ENCODE measurements at regions not wholly inside any gene's neighbourhood (a gene's known extent, or its start where the extent isn't known, plus 50 kb on each side); places are given as distances from the start of the nearest gene placed in this dataset.

- Histone ChIP-seq H3K36me3 (no peaks in the 10 kb centered on the region), H3K4me3 (no peak overlapping the region), H3K9me3 (no peaks in the 10 kb centered on the region), H3K27ac (no peak overlapping the region), H3K4me1 (no peaks in the 10 kb centered on the region), H3K27me3 (no peaks in the 10 kb centered on the region)
- WGBS (ENCODE audit: insufficient coverage, low coverage, low lambda C conversion rate, missing lambda C conversion rate), result no CpG with 5 or more reads among the region's 3 CpGs
- ATAC-seq, result peak in 2 of 4 donors; percentile 18 to 33
- no peak for TF ChIP-seq POLR2A (IDR thresholded peaks at IDR 0.05)
- TF ChIP-seq CTCF (IDR thresholded peaks at IDR 0.05), result no peak
- intact Hi-C loops (cut with DNase I), result no loop called here
- DNase-seq, result no peak
Measured at GRCh38 chr7:113292105-113292504, 173.8 kb upstream of the SMIM30 start.

GRCh38 chr7:113291058-113291457 is 172.7 kb upstream of the SMIM30 start:
- Histone ChIP-seq H3K4me3 (no peak overlapping the region), H3K9me3 (no peaks in the 10 kb centered on the region), H3K4me1 (no peaks in the 10 kb centered on the region), H3K27me3 (no peaks in the 10 kb centered on the region), H3K27ac (no peak overlapping the region), H3K36me3 (no peaks in the 10 kb centered on the region)
- no peak for ATAC-seq
- DNase-seq, result no peak
- TF ChIP-seq POLR2A (IDR thresholded peaks at IDR 0.05), result no peak
- TF ChIP-seq CTCF (IDR thresholded peaks at IDR 0.05), result no peak
- intact Hi-C loops (cut with DNase I), result no loop called here
- WGBS (ENCODE audit: insufficient coverage, low coverage, low lambda C conversion rate, missing lambda C conversion rate), result 83% methylated on average over 3 of the region's 9 CpGs

- Histone ChIP-seq H3K27ac (no peak overlapping the region), H3K36me3 (no peaks in the 10 kb centered on the region), H3K27me3 (no peaks in the 10 kb centered on the region), H3K9me3 (no peaks in the 10 kb centered on the region), H3K4me3 (no peak overlapping the region), H3K4me1 (no peaks in the 10 kb centered on the region)
- intact Hi-C loops (cut with DNase I), result no loop called here
- DNase-seq (no peak), ATAC-seq (peak; percentile 27 to 79 (median 68))
- TF ChIP-seq CTCF (IDR thresholded peaks at IDR 0.05) (peak in 3 of 4 donors; percentile 19 to 43 (median 31)), POLR2A (IDR thresholded peaks at IDR 0.05) (no peak)
- WGBS (ENCODE audit: insufficient coverage, low coverage, low lambda C conversion rate, missing lambda C conversion rate), result 26% methylated on average over 4 of the region's 4 CpGs
Measured at GRCh38 chr7:113289140-113289740, 170.9 kb upstream of the SMIM30 start.

GRCh38 chr7:113285411-113285810 is 167.1 kb upstream of the SMIM30 start:
- ATAC-seq (no peak), DNase-seq (no peak)
- no peak overlapping the region for H3K4me3 ChIP-seq
- no peaks in the 10 kb centered on the region for H3K27me3 ChIP-seq
- intact Hi-C loops (cut with DNase I), result no loop called here
- no peak overlapping the region for H3K27ac ChIP-seq
- no peaks in the 10 kb centered on the region for H3K4me1 ChIP-seq
- H3K9me3 ChIP-seq, result no peaks in the 10 kb centered on the region
- WGBS (ENCODE audit: insufficient coverage, low coverage, low lambda C conversion rate, missing lambda C conversion rate), result 55% methylated on average over 3 of the region's 3 CpGs
- no peaks in the 10 kb centered on the region for H3K36me3 ChIP-seq
- TF ChIP-seq CTCF (IDR thresholded peaks at IDR 0.05) (no peak), POLR2A (IDR thresholded peaks at IDR 0.05) (no peak)

- no peak for TF ChIP-seq CTCF (IDR thresholded peaks at IDR 0.05)
- no peak for TF ChIP-seq POLR2A (IDR thresholded peaks at IDR 0.05)
- Histone ChIP-seq H3K4me3 (no peak overlapping the region), H3K27me3 (no peaks in the 10 kb centered on the region), H3K9me3 (no peaks in the 10 kb centered on the region), H3K27ac (no peak overlapping the region), H3K36me3 (no peaks in the 10 kb centered on the region), H3K4me1 (no peaks in the 10 kb centered on the region)
- no peak for ATAC-seq
- no peak for DNase-seq
- intact Hi-C loops (cut with DNase I), result no loop called here
Measured at GRCh38 chr7:113283861-113284260, 165.5 kb upstream of the SMIM30 start.
